DMS 273 treated with DMSO at 0.1 percent for 48 hours (cell line): ENCODE measurements at regions not wholly inside any gene's neighbourhood (a gene's known extent, or its start where the extent isn't known, plus 50 kb on each side); places are given as distances from the start of the nearest gene placed in this dataset.

Experiments
- DNase-seq: peaks from one replicate; lab custom pipeline; 2025; lab: John Stamatoyannopoulos, UW

DNA sequence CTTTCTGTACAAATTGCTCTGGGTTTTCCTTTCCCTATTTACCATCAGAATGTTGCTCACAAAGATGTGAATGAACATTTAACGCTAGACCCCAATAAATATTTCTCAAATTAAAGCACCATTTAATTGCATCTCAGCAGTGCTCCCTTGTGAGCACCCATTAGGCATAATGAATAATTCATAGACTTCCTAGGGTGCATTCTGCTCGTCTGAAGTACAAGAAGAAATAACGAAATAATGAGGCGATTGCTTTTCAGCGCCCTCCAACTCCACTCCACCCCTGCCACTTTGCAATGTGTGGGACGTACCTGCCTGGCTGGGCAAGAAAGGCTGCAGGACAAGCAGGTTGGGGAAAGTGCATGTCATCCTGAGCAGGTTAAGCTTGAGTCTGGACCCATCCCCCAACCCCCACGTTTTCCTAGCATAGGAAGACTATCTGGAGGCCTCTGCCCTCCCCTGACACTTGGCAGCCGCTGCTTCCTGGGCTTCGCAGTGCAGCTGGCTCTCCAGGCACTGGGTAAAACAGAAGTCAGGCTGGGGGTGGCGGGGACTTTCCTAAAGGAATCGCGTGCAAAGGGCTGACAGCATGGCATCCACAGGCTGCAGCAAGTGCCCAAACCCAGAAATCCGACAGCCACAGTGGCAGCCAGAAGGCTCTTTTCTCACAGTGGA lies 253.7 kb downstream of the DUSP6 start:
- DNase-seq = peak; percentile 30

DNA sequence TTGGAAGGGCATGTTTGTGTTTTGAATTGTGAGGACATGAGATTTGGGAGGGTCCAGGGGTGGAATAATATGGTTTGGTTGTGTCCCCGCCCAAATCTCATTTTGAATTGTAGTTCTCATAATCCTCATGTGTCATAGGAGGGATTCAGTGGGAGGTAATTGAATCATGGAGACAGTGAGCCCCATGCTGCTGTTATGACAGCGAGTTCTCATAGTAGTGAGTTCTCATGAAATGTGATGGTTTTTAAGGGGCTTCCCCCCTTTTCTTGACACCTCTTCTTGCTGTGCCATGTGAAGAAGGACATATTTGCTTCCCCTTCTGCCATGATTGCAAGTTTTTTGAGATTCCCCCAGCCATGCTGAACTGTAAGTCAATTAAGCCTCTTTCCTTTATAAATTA lies 260.0 kb downstream of the DUSP6 start:
- no peak for DNase-seq

- no peak for DNase-seq
Observed at GRCh38 chr12:89091293-89091841, 260.9 kb downstream of the DUSP6 start.

- no peak for DNase-seq
Observed at GRCh38 chr12:89089264-89089663, 263.0 kb downstream of the DUSP6 start.

- DNase-seq = no peak
Observed at GRCh38 chr12:89087876-89088275, 264.4 kb downstream of the DUSP6 start.

DNA sequence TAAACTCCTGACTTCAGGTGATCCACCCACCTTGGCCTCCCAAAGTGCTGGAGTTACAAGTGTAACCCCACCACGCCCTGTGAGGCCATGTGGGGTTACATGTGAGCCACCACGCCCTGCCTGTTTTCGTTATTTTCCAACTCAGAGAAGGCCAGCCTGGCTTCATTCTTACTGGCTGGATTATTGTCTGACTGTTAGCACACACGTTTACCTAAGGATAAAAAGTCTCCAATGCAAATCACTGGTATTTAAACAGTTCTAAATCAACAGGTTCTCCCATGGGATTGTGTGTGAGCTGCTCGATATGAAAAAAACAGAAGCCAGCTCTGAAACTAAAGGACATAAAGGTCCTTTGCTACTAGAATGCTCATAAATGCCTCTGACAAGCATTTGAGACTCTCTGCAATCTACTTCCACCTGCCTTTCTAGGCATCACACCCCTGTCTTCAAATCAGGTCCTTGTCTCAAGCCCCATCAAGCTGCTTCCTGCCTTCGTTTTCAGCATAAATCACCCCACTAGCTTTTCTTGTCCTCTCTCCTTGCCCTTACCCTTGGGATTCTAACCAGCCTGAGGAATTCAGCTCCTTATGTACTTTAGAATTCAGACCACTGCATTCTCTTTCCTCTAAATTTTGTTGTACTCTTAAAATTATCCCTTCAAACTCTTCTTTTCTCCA lies 265.0 kb downstream of the DUSP6 start:
- DNase-seq = no peak

- no peak for DNase-seq
Observed at GRCh38 chr12:89085421-89085820, 266.9 kb downstream of the DUSP6 start.

- no peak for DNase-seq
Observed at GRCh38 chr12:89084751-89085150, 267.6 kb downstream of the DUSP6 start.

DNA sequence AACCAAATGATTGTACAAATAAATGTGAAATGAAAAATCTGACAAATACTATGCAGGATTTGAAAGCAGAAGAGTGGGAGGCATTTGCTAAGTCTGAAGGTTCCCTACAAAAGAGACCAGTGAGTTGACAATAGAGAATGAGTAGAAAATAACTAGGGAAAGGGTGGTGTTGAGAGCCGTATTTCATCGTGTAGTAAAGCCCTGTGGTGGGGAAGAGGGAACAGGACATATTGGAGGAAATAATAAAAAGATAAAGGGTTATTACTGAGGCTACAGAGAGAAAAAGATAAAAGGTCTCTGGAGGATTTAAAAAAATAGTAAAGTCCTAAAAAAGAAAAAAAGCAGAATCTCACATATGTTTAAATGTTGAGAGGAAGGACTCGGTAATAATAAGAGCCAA lies 268.8 kb downstream of the DUSP6 start:
- DNase-seq = no peak

GRCh38 chr12:89082370-89082753 lies 269.9 kb downstream of the DUSP6 start:
- no peak for DNase-seq

GRCh38 chr12:89081719-89082369 lies 270.5 kb downstream of the DUSP6 start:
- DNase-seq = no peak

DNA sequence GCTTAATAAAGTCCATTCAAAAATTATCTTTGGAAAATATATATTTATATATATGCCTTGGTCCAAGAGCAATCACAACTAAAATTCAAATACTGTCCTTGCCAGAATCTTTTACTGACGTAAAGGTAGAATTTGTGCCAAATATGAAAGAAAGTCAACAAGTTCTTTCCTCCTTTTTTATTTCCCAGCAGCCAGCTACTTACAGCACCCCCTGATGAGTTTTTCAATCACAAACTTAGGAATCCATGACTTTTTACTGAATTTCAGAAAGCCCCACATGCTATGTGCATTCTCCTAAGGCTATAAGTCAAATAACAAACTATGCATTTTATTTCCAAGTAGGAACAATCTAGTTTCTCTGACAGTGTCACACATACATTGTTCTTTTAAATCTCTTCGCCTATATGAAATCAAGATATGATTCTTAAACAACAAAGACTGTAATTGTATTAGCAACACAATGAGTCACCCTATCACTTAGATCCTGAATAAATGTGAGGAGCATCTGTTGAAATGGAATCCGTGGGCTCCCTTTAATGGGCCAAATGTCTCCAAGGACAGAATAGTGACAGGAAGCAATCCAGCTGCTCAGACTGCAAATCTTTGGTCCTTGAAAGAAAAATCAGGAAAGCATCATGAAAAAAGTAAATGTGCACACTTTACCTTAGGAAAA lies 271.4 kb downstream of the DUSP6 start:
- DNase-seq = no peak

DNA sequence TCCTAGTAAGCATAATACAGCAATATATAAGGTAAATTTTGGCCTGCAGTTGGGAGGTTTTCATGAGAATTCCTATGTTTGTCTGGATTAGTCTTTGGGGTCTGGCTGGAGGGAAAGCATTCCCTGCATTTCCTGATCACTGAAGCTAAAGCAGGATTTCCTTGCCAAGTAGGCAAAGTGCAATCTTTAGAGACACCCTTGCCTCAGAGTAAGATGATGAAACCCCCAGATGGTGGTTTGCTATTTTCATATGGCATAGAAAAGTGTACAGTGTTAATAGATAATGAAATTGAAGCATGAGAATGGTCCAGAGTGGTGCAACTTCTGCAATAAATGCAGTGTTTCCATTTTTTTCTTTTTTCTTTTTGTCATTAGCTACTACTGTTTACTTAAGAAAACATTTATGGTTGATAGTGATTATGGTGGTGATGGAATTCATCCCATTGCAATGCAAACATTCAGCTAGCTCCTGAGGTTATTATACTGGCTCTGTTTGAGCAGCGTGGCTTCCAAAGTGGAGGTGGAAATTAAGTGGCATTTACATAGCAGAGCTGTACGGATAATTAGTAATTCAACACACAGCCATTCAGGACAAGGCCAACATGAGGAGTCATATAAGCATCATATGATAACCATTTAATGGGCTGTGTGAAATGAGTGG lies 276.3 kb downstream of the DUSP6 start:
- DNase-seq = no peak

- DNase-seq = no peak
Observed at GRCh38 chr12:89073659-89074058, 278.6 kb downstream of the DUSP6 start.

GRCh38 chr12:89073027-89073398 lies 279.3 kb downstream of the DUSP6 start:
- no peak for DNase-seq

- no peak for DNase-seq
Observed at GRCh38 chr12:89072294-89073026, 279.8 kb downstream of the DUSP6 start.

DNA sequence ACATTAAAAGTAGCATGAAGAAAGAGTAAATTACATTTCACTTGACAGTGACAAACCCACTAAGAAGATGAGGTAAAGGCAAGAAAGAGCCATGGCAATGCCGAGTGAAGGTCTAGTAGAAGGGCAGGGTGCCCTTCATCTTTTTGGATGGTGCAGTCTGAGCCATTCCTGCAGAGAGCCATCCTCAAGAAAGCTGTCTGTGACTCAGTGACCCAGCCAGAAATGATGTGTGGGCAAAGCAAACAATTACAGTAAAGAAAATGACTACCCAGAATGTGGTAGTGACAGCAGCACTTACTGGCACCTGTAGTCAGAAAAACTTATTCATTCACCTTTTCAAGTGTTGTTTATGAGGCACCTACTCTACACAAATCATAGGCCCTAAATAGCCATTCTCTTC lies 281.7 kb downstream of the DUSP6 start:
- no peak for DNase-seq

DNA sequence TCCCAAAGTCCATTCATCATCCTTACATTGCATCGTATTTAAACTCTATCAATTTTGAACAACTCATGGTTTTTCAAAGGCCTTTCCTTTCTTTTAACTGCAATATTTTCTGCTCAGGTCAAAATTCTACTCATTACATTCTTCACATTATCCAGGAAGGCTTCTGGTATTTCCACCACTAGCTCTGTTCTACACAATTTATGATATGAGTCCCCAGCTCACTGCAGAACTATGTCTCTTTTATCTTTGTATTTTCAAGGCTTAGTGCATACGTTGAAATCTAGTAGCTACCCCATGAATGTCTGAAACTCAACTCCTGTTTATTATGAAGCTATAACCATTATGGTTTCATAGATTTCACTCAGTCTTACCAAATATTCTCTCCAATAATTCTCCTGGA lies 282.9 kb downstream of the DUSP6 start:
- no peak for DNase-seq

- DNase-seq = no peak
Observed at GRCh38 chr12:89067421-89068187, 284.7 kb downstream of the DUSP6 start.

DNA sequence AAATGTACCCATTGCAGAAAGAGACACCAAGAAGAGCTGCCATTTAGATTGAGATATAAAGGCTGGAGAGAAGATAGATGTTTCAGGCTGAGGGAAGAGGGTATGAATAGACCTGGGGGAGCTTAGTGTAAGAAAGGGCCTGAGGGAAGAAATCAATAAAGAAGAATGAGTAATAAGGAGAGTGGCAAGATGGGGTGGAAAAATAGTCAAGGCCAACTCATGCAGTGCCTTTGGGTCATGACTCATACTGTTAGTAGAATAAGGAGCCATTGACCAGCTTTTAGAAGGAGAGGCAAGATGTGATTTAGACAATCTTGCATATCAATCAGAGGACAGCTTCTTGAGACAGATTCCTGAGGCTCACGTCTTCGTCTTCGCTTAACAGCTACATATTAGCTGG lies 287.5 kb downstream of the DUSP6 start:
- DNase-seq = no peak

DNA sequence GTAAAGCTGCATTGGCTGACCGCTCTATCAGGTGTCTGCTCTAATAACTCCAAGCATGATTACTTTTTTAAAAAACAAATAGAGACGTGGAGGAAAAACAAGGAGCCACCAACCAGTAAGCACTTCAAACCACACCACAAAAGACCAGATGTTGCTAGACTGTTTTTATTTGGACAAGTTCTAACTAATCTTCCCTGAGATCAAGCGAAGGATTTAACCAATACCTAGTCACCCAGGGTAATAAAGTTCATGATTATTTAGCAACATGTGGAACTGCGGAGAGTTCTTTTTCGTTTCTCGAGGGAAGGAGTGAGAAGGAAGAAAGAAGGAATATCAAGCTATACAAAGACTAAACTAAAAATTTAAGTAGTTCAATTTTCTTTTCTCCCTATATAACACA lies 288.1 kb downstream of the DUSP6 start:
- no peak for DNase-seq
